ENCODE measurements at regions not wholly inside any gene's neighbourhood (a gene's known extent, or its start where the extent isn't known, plus 50 kb on each side); places are given as distances from the start of the nearest gene placed in this dataset.

DNA sequence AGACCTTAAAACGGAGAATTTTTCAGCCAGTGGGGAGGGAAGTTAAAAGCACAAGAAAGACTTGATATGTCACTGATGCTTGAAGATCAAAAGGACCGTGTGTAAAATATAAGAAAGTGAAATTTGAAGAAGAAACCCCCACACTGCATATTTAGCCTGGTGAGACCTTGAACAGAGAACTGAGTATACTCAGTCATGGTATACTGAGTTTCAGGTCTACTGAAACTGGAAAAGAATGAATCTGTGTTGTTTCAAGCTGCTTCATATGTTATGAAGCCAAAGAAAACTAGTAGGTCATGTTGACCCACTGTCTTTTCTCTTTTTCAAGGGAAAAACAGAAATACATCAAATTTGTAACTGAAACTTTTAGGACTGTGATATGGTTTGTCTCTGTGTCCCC lies 443.8 kb upstream of the GJE1 start:
- no peak overlapping the region for H3K27ac Mint-ChIP-seq
- H3K36me3 Mint-ChIP-seq (ENCODE audit: low read depth) = no peaks in the 10 kb centered on the region
- no peak overlapping the region for H3K4me3 Mint-ChIP-seq
- no peaks in the 10 kb centered on the region for H3K4me1 Mint-ChIP-seq (ENCODE audit: low read depth)
- intact Hi-C loops (cut with micrococcal nuclease) = no loop called here
- H3K27me3 Mint-ChIP-seq = no peaks in the 10 kb centered on the region
- peaks cover 21% of the 10 kb centered on the region for H3K9me3 Mint-ChIP-seq

DNA sequence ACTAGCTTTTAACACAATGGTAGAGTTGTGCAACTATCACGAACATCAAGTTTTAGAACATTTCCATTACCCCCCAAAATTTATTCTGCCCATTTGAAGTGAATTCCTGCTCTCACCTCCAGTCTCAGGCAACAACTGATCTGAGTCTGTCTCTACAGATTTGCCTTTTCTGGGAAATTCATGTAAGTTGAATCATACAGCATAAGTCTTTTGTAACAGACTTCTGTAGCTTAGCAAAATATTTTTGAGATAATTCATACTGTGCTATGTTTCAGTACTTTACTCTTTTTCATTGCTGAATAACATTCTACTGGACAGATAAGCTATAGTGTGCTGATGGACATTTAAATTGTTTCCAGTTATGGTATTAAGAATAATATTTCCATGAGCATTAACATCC lies 447.3 kb upstream of the GJE1 start:
- no peaks in the 10 kb centered on the region for H3K36me3 Mint-ChIP-seq (ENCODE audit: low read depth)
- H3K9me3 Mint-ChIP-seq = no peaks in the 10 kb centered on the region
- H3K4me3 Mint-ChIP-seq = no peak overlapping the region
- intact Hi-C loops (cut with micrococcal nuclease) = no loop called here
- no peaks in the 10 kb centered on the region for H3K27me3 Mint-ChIP-seq
- H3K4me1 Mint-ChIP-seq (ENCODE audit: low read depth) = no peaks in the 10 kb centered on the region
- no peak overlapping the region for H3K27ac Mint-ChIP-seq

DNA sequence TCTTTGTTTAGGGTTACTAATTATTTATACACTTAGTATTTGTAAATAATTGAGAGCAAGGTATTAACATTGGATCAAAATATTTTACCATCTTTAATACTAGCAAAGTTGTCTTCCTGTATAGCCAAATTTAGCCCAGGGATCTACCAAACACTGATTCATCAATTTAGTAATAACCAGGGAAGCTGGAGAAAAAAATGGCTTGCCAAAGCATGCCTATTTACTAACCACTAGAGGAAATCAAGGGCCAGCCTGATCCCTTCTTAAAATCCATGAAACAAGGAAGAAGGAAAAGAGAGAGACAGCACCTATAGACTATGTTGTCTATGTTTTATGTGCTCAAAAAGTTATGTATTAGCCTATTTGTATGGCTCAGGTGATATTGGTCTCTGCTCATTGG lies 450.3 kb upstream of the GJE1 start:
- H3K9me3 Mint-ChIP-seq = no peaks in the 10 kb centered on the region
- no peak overlapping the region for H3K4me3 Mint-ChIP-seq
- H3K27me3 Mint-ChIP-seq = no peaks in the 10 kb centered on the region
- no peaks in the 10 kb centered on the region for H3K36me3 Mint-ChIP-seq (ENCODE audit: low read depth)
- intact Hi-C loops (cut with micrococcal nuclease) = no loop called here
- H3K27ac Mint-ChIP-seq = no peak overlapping the region
- H3K4me1 Mint-ChIP-seq (ENCODE audit: low read depth) = no peaks in the 10 kb centered on the region

DNA sequence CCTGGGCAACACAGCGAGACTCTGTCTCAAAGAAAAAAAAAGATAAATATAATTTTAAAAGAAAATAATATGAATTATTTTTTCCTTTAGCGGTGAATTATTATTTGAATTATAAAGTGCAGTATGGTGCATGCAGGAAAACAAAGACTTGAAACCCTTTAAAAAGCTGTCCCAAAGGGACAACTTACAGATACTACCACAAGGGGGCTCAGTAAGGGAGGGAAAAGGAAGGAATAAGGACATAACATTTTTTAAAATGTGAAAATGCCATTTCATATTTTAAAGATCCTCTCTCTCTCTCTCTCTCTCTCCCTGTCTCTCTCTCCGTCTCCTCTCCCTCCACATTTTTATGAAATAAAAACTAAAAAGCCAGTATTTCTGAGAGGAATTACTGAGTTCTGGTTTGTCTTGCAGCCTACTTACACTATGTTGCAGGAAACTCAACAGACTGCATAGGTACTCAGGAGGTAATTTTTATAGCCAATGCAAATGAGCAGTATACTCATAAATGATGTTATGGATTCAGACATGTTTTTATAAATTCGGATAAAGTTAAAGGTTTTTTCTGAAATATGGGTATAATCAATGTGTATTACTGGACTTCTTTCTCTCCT lies 455.0 kb upstream of the GJE1 start:
- no peaks in the 10 kb centered on the region for H3K36me3 Mint-ChIP-seq (ENCODE audit: low read depth)

DNA sequence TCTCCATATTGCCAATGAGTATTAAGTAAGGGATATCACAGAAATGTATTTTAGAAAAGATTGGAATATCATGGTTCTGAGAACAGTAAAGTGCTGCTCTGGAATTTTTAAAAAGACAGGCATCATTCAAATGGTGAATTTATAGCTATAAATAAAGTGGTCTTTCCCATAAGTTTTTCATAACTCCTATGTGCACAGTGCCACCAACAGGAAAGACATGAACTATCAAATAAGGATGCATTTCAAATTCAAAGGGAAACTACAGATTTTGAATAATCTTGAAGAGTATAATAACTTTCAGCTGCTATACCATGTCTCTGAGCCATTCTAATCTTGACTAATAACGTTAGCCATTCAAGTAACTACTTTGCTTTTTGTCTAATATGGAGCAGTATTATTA lies 456.8 kb upstream of the GJE1 start:
- intact Hi-C loops (cut with micrococcal nuclease) = loop anchor here (5.0 kb wide), 1 partner anchor 436 kb away; no protein-coding TSS in a partner anchor
- Mint-ChIP-seq H3K9me3 (no peaks in the 10 kb centered on the region), H3K27me3 (no peaks in the 10 kb centered on the region), H3K27ac (no peak overlapping the region), H3K36me3 (ENCODE audit: low read depth) (no peaks in the 10 kb centered on the region), H3K4me1 (ENCODE audit: low read depth) (no peaks in the 10 kb centered on the region), H3K4me3 (no peak overlapping the region)

More for the DNA sequence above, 455.0 kb upstream of the GJE1 start:
- H3K27ac Mint-ChIP-seq = no peak overlapping the region
- H3K9me3 Mint-ChIP-seq = no peaks in the 10 kb centered on the region
- intact Hi-C loops (cut with micrococcal nuclease) = loop anchor here (5.0 kb wide), 1 partner anchor 435 kb away; no protein-coding TSS in a partner anchor
- no peaks in the 10 kb centered on the region for H3K27me3 Mint-ChIP-seq
- no peak overlapping the region for H3K4me3 Mint-ChIP-seq
- H3K4me1 Mint-ChIP-seq (ENCODE audit: low read depth) = no peaks in the 10 kb centered on the region

DNA sequence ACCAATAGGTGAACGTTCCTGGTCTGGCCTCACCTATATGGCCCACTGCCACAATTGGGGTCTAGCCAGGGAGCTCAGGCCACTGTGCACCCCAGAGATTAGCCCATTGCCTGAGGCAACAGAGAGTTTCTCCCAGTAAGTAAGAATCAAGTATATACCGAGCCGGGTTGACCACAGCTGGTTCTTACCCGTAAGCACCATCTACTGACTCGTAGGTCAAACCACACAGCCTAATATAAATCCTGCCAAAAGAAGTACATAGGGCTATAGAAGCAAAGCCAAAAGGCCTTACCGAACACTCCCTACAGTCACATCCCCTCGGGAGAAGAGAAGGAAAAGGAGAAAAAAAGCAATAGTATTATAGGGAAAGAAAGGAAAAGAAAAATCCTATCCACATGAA lies 463.6 kb upstream of the GJE1 start:
- Mint-ChIP-seq H3K36me3 (ENCODE audit: low read depth) (no peaks in the 10 kb centered on the region), H3K4me3 (no peak overlapping the region), H3K27me3 (no peaks in the 10 kb centered on the region), H3K27ac (no peak overlapping the region), H3K9me3 (peaks cover 14% of the 10 kb centered on the region), H3K4me1 (ENCODE audit: low read depth) (no peaks in the 10 kb centered on the region)
- intact Hi-C loops (cut with micrococcal nuclease) = no loop called here

DNA sequence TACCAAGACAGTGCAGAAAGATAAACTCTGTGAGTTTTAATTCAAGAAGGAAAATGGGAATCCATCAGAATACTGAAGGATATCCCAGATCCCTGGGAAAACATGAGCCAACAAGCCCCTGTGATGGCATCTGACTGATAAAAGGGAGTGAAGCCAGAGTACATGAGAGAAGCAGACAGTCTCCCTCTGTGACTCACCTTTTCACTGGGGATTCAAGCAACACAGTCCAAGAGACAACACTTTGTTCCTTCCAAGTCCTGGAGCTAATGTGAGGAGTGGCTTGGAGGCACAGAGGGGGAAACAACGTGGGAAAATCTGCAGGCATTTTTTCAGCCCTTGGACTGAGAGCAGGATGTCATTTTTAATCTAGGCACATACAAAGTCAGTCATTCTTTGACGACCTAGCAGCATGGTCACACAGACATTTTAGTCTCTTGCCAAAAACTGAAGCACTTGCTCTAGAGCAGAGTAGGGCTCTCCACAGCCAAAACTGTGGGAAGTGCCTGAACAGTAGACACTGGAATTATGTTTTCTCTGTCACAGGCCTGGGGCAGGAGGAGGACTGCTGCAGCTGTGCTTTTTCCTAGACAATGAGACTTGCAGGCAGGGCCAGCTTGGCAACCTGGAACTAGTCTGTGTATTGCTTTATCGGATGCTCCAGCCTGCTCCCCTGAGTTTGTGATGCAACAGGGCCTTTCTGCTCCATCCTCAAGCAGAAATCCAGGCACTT lies 465.0 kb upstream of the GJE1 start:
- H3K4me1 Mint-ChIP-seq (ENCODE audit: low read depth) = no peaks in the 10 kb centered on the region
- no peaks in the 10 kb centered on the region for H3K27me3 Mint-ChIP-seq
- H3K36me3 Mint-ChIP-seq (ENCODE audit: low read depth) = no peaks in the 10 kb centered on the region
- peaks cover 14% of the 10 kb centered on the region for H3K9me3 Mint-ChIP-seq
- intact Hi-C loops (cut with micrococcal nuclease) = no loop called here
- H3K27ac Mint-ChIP-seq = no peak overlapping the region
- no peak overlapping the region for H3K4me3 Mint-ChIP-seq

DNA sequence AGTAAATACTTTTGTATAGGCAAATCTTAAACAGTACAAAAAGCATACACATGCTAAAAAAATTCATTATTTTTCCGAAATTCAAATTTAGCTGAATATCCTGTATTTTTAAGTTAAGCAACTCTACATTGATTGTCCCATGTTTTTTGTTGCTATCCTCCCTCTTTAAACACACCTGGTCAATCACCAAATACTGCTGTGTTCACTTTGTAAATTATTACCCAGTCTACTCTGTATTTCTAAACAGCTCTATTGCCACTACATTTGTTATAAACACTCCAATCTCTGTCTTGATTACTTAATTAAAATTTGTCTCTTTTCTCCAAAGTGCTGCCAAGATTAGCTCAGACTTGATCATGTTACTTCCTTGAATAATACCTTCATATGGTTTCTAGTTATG lies 466.5 kb upstream of the GJE1 start:
- H3K4me1 Mint-ChIP-seq (ENCODE audit: low read depth) = no peaks in the 10 kb centered on the region

DNA sequence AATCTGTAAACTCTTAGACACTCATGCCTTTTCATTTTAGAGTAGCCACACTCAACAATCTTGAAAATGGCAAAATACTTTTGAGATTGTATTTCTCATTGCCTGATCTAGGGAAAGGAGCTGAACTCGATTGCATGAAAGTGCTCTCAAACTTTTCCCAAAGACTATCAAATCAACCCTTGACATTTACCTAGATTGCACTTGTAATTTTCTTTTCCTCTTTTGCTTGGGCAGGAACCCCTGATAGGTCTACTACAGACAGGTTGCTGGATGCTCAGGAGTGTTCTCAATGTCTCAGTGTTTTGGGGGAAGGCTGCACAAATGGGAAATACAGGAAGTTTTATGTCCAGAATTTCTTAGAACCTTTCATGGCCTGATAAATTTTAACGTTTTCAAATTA lies 468.0 kb upstream of the GJE1 start:
- H3K27ac Mint-ChIP-seq = no peak overlapping the region
- intact Hi-C loops (cut with micrococcal nuclease) = no loop called here
- H3K4me1 Mint-ChIP-seq (ENCODE audit: low read depth) = no peaks in the 10 kb centered on the region
- no peak overlapping the region for H3K4me3 Mint-ChIP-seq
- H3K36me3 Mint-ChIP-seq (ENCODE audit: low read depth) = no peaks in the 10 kb centered on the region
- peaks cover 14% of the 10 kb centered on the region for H3K9me3 Mint-ChIP-seq
- H3K27me3 Mint-ChIP-seq = no peaks in the 10 kb centered on the region

More for the DNA sequence above, 466.5 kb upstream of the GJE1 start:
- intact Hi-C loops (cut with micrococcal nuclease) = no loop called here
- no peak overlapping the region for H3K27ac Mint-ChIP-seq
- no peak overlapping the region for H3K4me3 Mint-ChIP-seq
- no peaks in the 10 kb centered on the region for H3K27me3 Mint-ChIP-seq
- no peaks in the 10 kb centered on the region for H3K36me3 Mint-ChIP-seq (ENCODE audit: low read depth)
- H3K9me3 Mint-ChIP-seq = peaks cover 14% of the 10 kb centered on the region

DNA sequence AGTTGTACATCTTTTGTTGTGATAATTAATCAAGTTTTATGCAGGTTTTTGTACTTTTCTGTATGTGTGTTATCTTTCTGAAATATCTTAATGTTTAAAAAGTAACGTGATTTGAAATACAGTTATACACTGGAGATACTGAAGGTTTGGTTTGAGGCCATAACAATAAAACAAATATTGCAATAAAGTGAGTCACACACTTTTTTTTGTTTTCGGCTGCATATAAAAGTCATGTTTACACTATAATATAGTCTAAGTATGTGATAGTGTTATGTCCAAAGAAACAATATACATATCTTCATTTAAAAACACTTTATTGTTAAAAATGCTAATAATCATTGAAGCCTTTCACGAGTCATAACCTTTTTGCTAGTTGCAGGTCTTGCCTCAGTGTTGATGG lies 473.1 kb upstream of the GJE1 start:
- Mint-ChIP-seq H3K9me3 (peaks cover 13% of the 10 kb centered on the region), H3K36me3 (ENCODE audit: low read depth) (no peaks in the 10 kb centered on the region), H3K4me1 (ENCODE audit: low read depth) (no peaks in the 10 kb centered on the region), H3K27me3 (no peaks in the 10 kb centered on the region), H3K27ac (no peak overlapping the region), H3K4me3 (no peak overlapping the region)
- intact Hi-C loops (cut with micrococcal nuclease) = no loop called here

DNA sequence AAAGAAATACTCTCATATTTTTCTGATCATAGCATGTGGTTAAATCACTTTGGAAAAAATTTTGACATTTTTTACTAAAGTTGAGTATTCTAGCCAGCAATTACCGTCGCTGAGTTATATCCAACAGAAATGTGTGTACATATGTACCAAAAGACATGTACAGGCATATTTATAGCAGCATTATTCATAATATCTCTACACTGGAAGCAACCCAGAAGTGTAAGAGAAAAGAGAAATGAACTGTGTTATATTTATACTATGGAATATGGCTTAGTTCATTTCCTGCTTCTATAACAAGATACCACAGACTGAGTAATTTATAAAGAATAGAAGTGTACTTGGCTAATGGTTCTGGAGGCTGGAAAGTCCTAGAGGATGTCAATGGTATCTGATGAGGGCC lies 474.0 kb upstream of the GJE1 start:
- Mint-ChIP-seq H3K27me3 (no peaks in the 10 kb centered on the region), H3K36me3 (ENCODE audit: low read depth) (no peaks in the 10 kb centered on the region), H3K4me3 (no peak overlapping the region), H3K27ac (no peak overlapping the region), H3K9me3 (peaks cover 18% of the 10 kb centered on the region), H3K4me1 (ENCODE audit: low read depth) (no peaks in the 10 kb centered on the region)
- intact Hi-C loops (cut with micrococcal nuclease) = no loop called here

DNA sequence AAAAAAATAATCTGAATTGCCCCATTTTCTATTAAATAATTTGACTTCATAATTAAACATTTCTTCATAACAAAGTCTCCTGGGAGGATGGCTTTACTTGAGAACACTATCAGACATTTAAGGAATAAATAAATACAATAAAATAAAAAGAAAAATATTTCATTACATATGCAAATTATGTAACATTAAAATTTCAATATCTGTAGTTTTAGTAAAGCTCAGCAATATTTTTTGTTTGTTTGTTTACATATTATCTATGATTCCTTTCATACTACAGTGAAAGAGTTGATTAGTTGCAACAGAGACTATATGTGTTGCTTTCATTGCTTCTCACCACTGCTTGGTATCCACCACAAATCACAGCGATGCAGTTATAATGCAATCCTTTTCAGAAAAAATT lies 474.9 kb upstream of the GJE1 start:
- H3K4me1 Mint-ChIP-seq (ENCODE audit: low read depth) = no peaks in the 10 kb centered on the region
- no peak overlapping the region for H3K4me3 Mint-ChIP-seq
- intact Hi-C loops (cut with micrococcal nuclease) = no loop called here
- no peaks in the 10 kb centered on the region for H3K36me3 Mint-ChIP-seq (ENCODE audit: low read depth)
- peaks cover 18% of the 10 kb centered on the region for H3K9me3 Mint-ChIP-seq
- no peak overlapping the region for H3K27ac Mint-ChIP-seq
- H3K27me3 Mint-ChIP-seq = no peaks in the 10 kb centered on the region

DNA sequence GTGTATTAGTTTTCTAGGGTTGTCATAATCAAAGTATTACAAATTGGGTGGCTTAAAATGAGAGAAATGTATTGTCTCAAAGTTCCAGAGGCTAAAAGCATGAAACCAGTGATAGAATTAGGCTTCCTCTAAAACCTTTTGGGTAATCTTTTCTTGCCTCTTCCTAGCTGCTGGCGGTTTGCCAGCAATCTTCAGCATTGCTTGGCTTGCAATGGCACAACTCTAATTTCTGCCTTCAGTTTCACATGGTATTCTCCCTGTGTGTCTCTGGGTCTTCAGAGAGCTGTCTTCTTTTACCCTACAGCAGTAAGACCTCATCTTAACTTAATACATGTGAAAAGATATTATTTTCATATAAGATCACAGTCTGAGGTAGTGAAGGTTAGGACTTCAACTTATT lies 479.1 kb upstream of the GJE1 start:
- Mint-ChIP-seq H3K4me3 (no peak overlapping the region), H3K27me3 (no peaks in the 10 kb centered on the region), H3K27ac (no peak overlapping the region), H3K4me1 (ENCODE audit: low read depth) (no peaks in the 10 kb centered on the region), H3K36me3 (ENCODE audit: low read depth) (no peaks in the 10 kb centered on the region), H3K9me3 (peaks cover 18% of the 10 kb centered on the region)
- intact Hi-C loops (cut with micrococcal nuclease) = no loop called here

DNA sequence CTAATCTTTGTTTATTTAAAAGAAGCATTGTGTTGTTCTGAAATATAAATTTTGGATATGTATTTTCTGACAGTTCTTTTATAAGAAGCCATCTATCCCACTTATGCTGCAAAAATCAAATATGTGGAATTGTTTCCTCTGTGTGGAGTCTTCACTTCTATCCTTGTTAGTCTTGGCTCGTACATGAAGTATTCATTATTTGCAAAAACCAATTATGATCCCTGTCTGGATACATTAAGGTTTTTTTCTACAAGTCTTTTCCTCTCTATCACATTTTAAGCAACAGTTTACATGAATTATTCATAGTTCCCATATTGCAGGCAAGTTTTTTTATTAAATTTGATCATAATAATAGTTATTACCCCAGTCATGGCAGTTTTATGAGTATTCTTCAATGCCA lies 490.8 kb upstream of the GJE1 start:
- Mint-ChIP-seq H3K9me3 (peaks cover 11% of the 10 kb centered on the region), H3K27ac (no peak overlapping the region), H3K36me3 (ENCODE audit: low read depth) (no peaks in the 10 kb centered on the region), H3K4me3 (no peak overlapping the region), H3K4me1 (ENCODE audit: low read depth) (no peaks in the 10 kb centered on the region), H3K27me3 (no peaks in the 10 kb centered on the region)
- intact Hi-C loops (cut with micrococcal nuclease) = no loop called here

DNA sequence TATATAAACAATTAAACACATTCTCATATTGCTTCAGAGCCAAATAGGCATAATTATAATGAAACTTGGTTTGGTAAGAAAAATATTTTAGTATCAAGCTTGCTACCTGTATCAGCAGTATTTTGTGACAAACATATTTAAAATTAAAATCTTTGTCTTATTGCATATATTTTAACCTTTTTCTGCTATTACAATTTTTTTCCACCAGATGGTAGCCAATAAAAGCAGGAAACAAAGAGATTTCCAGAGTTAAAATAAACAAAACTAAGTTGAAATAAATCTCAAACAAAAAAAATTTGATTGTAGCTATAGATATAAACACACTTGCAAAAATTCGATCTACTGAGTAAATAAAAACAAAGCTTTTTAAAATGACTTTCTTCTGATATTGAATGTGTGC lies 491.3 kb upstream of the GJE1 start:
- Mint-ChIP-seq H3K27ac (no peak overlapping the region), H3K4me3 (no peak overlapping the region), H3K27me3 (no peaks in the 10 kb centered on the region), H3K4me1 (ENCODE audit: low read depth) (no peaks in the 10 kb centered on the region), H3K9me3 (peaks cover 10% of the 10 kb centered on the region), H3K36me3 (ENCODE audit: low read depth) (no peaks in the 10 kb centered on the region)
- intact Hi-C loops (cut with micrococcal nuclease) = no loop called here

All from dendritic cell treated with granulocyte-macrophage colony-stimulating factor and Interleukin-4, amounts not matched to agents 40 ng/mL and 50 ng/mL, for 4 days (primary cell).